Liver (tissue), 7 donors: ENCODE measurements at regions not wholly inside any gene's neighbourhood (a gene's known extent, or its start where the extent isn't known, plus 50 kb on each side); places are given as distances from the start of the nearest gene placed in this dataset.

Experiments used
- DNase-seq: peaks from one replicate; pipeline ENCODE4 v3.0.0-alpha.2; 2017; ENCODE audit warnings: low spot score
- H3K27ac ChIP-seq, 2 donors: one replicate each; pipeline ENCODE4 v1.7.0; 2013; ENCODE audit warnings: inconsistent platforms in 2 of 2, low read length in 2 of 2, control low read depth in 1 of 2, low read depth in 1 of 2, mild to moderate bottlenecking in 1 of 2
- H3K27me3 ChIP-seq, 4 donors: one replicate each; pipeline versions ENCODE4 v1.6.1 to v1.7.0; 2013; ENCODE audit warnings: low read length in 3 of 4, inconsistent platforms in 1 of 4, mild to moderate bottlenecking in 1 of 4, moderate library complexity in 1 of 4; ENCODE audit not compliant: control insufficient read depth in 4 of 4, insufficient read depth in 4 of 4
- H3K36me3 ChIP-seq, 4 donors: one replicate each; pipeline versions ENCODE4 v1.6.1 to v1.7.0; 2013; ENCODE audit warnings: low read length in 3 of 4, mild to moderate bottlenecking in 3 of 4, low read depth in 1 of 4, moderate library complexity in 1 of 4; ENCODE audit not compliant: control insufficient read depth in 4 of 4, insufficient read depth in 3 of 4
- H3K4me1 ChIP-seq, 4 donors: one replicate each; pipeline versions ENCODE4 v1.6.1 to v1.7.0; 2013; ENCODE audit warnings: low read length in 3 of 4, mild to moderate bottlenecking in 3 of 4, moderate library complexity in 1 of 4; ENCODE audit not compliant: control insufficient read depth in 4 of 4, insufficient read depth in 4 of 4
- H3K4me3 ChIP-seq, 3 donors: one replicate each; pipeline versions ENCODE4 v1.6.1 to v1.7.0; 2013; ENCODE audit warnings: low read length in 3 of 3, control low read depth in 1 of 3, low read depth in 1 of 3, mild to moderate bottlenecking in 1 of 3
- H3K9ac ChIP-seq, 2 donors: one replicate each; pipeline ENCODE4 v1.7.0; 2013; ENCODE audit warnings: low read length in 2 of 2, mild to moderate bottlenecking in 2 of 2, moderate library complexity in 2 of 2, control low read depth in 1 of 2, low read depth in 1 of 2
- H3K9me3 ChIP-seq, 4 donors: one replicate each; pipeline versions ENCODE4 v1.6.1 to v1.7.0; 2013; ENCODE audit warnings: low read length in 3 of 4; ENCODE audit not compliant: control insufficient read depth in 4 of 4
- EGR1 ChIP-seq, 2 donors: IDR thresholded peaks; 2 replicates each; pipeline ENCODE4 v1.6.1; 2016 to 2018; ENCODE audit warnings: antibody characterized with exemption in 2 of 2, low read depth in 2 of 2
- FOXA2 ChIP-seq: IDR thresholded peaks from 2 replicates; pipeline ENCODE4 v1.6.1; 2016; ENCODE audit warnings: antibody characterized with exemption
- GABPA ChIP-seq, 2 donors: IDR thresholded peaks in 1 of 2; conservative IDR thresholded peaks in 1 of 2; 2 replicates each; pipeline ENCODE4 v1.6.1; 2016; ENCODE audit warnings: antibody characterized with exemption in 2 of 2, mild to moderate bottlenecking in 1 of 2, moderate library complexity in 1 of 2
- JUND ChIP-seq, 2 donors: IDR thresholded peaks; 2 replicates each; pipeline ENCODE4 v1.6.1; 2016; ENCODE audit warnings: antibody characterized with exemption in 2 of 2
- NR2F2 ChIP-seq: IDR thresholded peaks from 2 replicates; pipeline ENCODE4 v1.6.1; 2016; ENCODE audit warnings: antibody characterized with exemption
- RAD21 ChIP-seq, 2 donors: IDR thresholded peaks; 2 replicates each; pipeline ENCODE4 v1.6.1; 2016; ENCODE audit warnings: antibody characterized with exemption in 2 of 2, mild to moderate bottlenecking in 2 of 2
- RXRA ChIP-seq, 2 donors: IDR thresholded peaks; 2 replicates each; pipeline ENCODE4 v1.6.1; 2017 to 2018; ENCODE audit warnings: antibody characterized with exemption in 2 of 2, mild to moderate bottlenecking in 1 of 2
- TAF1 ChIP-seq: conservative IDR thresholded peaks from 2 replicates; pipeline ENCODE4 v1.6.1; 2016; ENCODE audit warnings: antibody characterized with exemption, mild to moderate bottlenecking
- YY1 ChIP-seq: IDR thresholded peaks from 2 replicates; pipeline ENCODE4 v1.6.1; 2016; ENCODE audit warnings: antibody characterized with exemption, mild to moderate bottlenecking
- ZBTB33 ChIP-seq: IDR thresholded peaks from 2 replicates; pipeline ENCODE4 v1.6.1; 2016; ENCODE audit warnings: antibody characterized with exemption
- WGBS: extraction: QIAGEN DNeasy Blood & Tissue Kit; methylation state at CpG from one replicate; pipeline ENCODE4 v1.1.7; 2013; 5-methylcytosine and 5-hydroxymethylcytosine counted together
- TF ChIP-seq, protein P1 (sequence below): IDR thresholded peaks from 2 replicates; pipeline ENCODE4 v1.6.1; 2016; ENCODE audit warnings: antibody characterized with exemption, mild to moderate bottlenecking
- TF ChIP-seq, protein P2 (sequence below): IDR thresholded peaks from 2 replicates; pipeline ENCODE4 v1.6.1; 2016; ENCODE audit warnings: antibody characterized with exemption
- donor health status: healthy.
- donor health status: healthy.
- donor health status: healthy.
- donor health status: healthy.

GRCh38 chr1:67629370-67630075 is 55.5 kb upstream of the GADD45A start:
- Histone ChIP-seq H3K9me3 (no peaks in the 10 kb centered on the region), H3K4me3 (no peak overlapping the region), H3K27me3 (no peaks in the 10 kb centered on the region), H3K27ac (no peak overlapping the region), H3K36me3 (no peaks in the 10 kb centered on the region), H3K9ac (no peak overlapping the region), H3K4me1 (peaks cover 6 to 42% (median 36%) of the 10 kb centered on the region in 4 donors)
- 70% methylated on average over 1 of the region's 1 CpG for WGBS
- DNase-seq = no peak
- TF ChIP-seq ZBTB33 (no peak), RXRA (IDR thresholded peaks at IDR 0.05) (no peak), JUND (IDR thresholded peaks at IDR 0.05) (no peak), NR2F2 (peak; percentile 37), YY1 (no peak), GABPA (IDR thresholded peaks at IDR 0.05 in 1 of 2, conservative IDR thresholded peaks at IDR 0.05 in 1 of 2) (no peak), TAF1 (no peak)

- 66% methylated on average over 2 of the region's 2 CpGs for WGBS
- no peak overlapping the region for H3K4me3 ChIP-seq
- no peak overlapping the region for H3K9ac ChIP-seq
- H3K4me1 ChIP-seq = peaks cover 7 to 51% (median 45%) of the 10 kb centered on the region in 4 donors
- H3K9me3 ChIP-seq = no peaks in the 10 kb centered on the region
- no peaks in the 10 kb centered on the region for H3K36me3 ChIP-seq
- DNase-seq = no peak
- H3K27me3 ChIP-seq = no peaks in the 10 kb centered on the region
- no peak for TF ChIP-seq JUND (IDR thresholded peaks at IDR 0.05)
- no peak for TF ChIP-seq RXRA (IDR thresholded peaks at IDR 0.05)
- TF ChIP-seq, protein P1, sequence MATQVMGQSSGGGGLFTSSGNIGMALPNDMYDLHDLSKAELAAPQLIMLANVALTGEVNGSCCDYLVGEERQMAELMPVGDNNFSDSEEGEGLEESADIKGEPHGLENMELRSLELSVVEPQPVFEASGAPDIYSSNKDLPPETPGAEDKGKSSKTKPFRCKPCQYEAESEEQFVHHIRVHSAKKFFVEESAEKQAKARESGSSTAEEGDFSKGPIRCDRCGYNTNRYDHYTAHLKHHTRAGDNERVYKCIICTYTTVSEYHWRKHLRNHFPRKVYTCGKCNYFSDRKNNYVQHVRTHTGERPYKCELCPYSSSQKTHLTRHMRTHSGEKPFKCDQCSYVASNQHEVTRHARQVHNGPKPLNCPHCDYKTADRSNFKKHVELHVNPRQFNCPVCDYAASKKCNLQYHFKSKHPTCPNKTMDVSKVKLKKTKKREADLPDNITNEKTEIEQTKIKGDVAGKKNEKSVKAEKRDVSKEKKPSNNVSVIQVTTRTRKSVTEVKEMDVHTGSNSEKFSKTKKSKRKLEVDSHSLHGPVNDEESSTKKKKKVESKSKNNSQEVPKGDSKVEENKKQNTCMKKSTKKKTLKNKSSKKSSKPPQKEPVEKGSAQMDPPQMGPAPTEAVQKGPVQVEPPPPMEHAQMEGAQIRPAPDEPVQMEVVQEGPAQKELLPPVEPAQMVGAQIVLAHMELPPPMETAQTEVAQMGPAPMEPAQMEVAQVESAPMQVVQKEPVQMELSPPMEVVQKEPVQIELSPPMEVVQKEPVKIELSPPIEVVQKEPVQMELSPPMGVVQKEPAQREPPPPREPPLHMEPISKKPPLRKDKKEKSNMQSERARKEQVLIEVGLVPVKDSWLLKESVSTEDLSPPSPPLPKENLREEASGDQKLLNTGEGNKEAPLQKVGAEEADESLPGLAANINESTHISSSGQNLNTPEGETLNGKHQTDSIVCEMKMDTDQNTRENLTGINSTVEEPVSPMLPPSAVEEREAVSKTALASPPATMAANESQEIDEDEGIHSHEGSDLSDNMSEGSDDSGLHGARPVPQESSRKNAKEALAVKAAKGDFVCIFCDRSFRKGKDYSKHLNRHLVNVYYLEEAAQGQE = no peak
- no peak for TF ChIP-seq EGR1 (IDR thresholded peaks at IDR 0.05; ENCODE audit: low read depth in 2 of 2)
- TF ChIP-seq NR2F2 = no peak
- TF ChIP-seq RAD21 (IDR thresholded peaks at IDR 0.05) = no peak
- TF ChIP-seq GABPA (IDR thresholded peaks at IDR 0.05 in 1 of 2, conservative IDR thresholded peaks at IDR 0.05 in 1 of 2) = no peak
- TF ChIP-seq FOXA2 = no peak
- TF ChIP-seq, protein P2, sequence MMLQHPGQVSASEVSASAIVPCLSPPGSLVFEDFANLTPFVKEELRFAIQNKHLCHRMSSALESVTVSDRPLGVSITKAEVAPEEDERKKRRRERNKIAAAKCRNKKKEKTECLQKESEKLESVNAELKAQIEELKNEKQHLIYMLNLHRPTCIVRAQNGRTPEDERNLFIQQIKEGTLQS = no peak
- no peak overlapping the region for H3K27ac ChIP-seq
Measured at GRCh38 chr1:67630438-67631045, 54.5 kb upstream of the GADD45A start.
